SK-N-SH treated with all-trans-retinoic acid at 6 μM for 48 hours (cell line): ENCODE measurements at regions not wholly inside any gene's neighbourhood (a gene's known extent, or its start where the extent isn't known, plus 50 kb on each side); places are given as distances from the start of the nearest gene placed in this dataset.

ENCODE experiments used
- ATAC-seq: fragments of 200-7000 bp; cut with Tn5 transposase; 3 replicates; pipeline ENCODE4 v1.9.1; 2020; ENCODE audit warnings: mild to moderate bottlenecking, moderate library complexity
- ARNTL ChIP-seq: fragments of 450-650 bp; formaldehyde crosslinking; IDR thresholded peaks from 2 replicates; pipeline ENCODE4 v1.5.0; 2020; ENCODE audit warnings: low read depth, mild to moderate bottlenecking, moderate library complexity, borderline replicate concordance
- BACH2 ChIP-seq: fragments of 250-450 bp; sonication (Bioruptor Pico); IDR thresholded peaks from 2 replicates; pipeline ENCODE4 v1.9.0; 2021; ENCODE audit warnings: mild to moderate bottlenecking, borderline replicate concordance
- CREB5 ChIP-seq: fragments of 250-450 bp; sonication (Bioruptor Pico); IDR thresholded peaks from 2 replicates; pipeline ENCODE4 v1.5.1; 2020; ENCODE audit warnings: low read depth, mild to moderate bottlenecking, moderate library complexity
- CSDC2 ChIP-seq: fragments of 250-450 bp; sonication (Bioruptor Pico); IDR thresholded peaks from 2 replicates; pipeline ENCODE4 v1.5.0; 2020; ENCODE audit warnings: mild to moderate bottlenecking, moderate library complexity
- CSRNP3 ChIP-seq: fragments of 250-450 bp; sonication (Bioruptor Pico); IDR thresholded peaks from 2 replicates; pipeline ENCODE4 v1.5.1; 2021; ENCODE audit warnings: mild to moderate bottlenecking, moderate library complexity
- GLIS3 ChIP-seq: fragments of 250-450 bp; sonication (Bioruptor Pico); IDR thresholded peaks from 2 replicates; pipeline ENCODE4 v1.5.0; 2020; ENCODE audit warnings: mild to moderate bottlenecking, moderate library complexity
- ISL1 ChIP-seq: fragments of 250-450 bp; sonication (Bioruptor Pico); IDR thresholded peaks from 2 replicates; pipeline ENCODE4 v2.1.2; 2022; ENCODE audit warnings: mild to moderate bottlenecking, moderate library complexity
- OSR1 ChIP-seq: fragments of 250-450 bp; sonication (Bioruptor Pico); IDR thresholded peaks from 2 replicates; pipeline ENCODE4 v1.8.0; 2022; ENCODE audit warnings: moderate library complexity, mild to moderate bottlenecking, inconsistent platforms
- PATZ1 ChIP-seq: fragments of 250-450 bp; sonication (Bioruptor Pico); IDR thresholded peaks from 2 replicates; pipeline ENCODE4 v1.8.0; 2020; ENCODE audit warnings: mild to moderate bottlenecking, moderate library complexity, borderline replicate concordance
- POU6F1 ChIP-seq: fragments of 250-450 bp; sonication (Bioruptor Pico); IDR thresholded peaks from 2 replicates; pipeline ENCODE4 v1.8.0; 2021; ENCODE audit warnings: low read depth, mild to moderate bottlenecking, moderate library complexity, borderline replicate concordance
- PPARA ChIP-seq: fragments of 250-450 bp; sonication (Bioruptor Pico); IDR thresholded peaks from 2 replicates; pipeline ENCODE4 v1.5.0; 2020; ENCODE audit warnings: mild to moderate bottlenecking, borderline replicate concordance
- RARB ChIP-seq: fragments of 250-450 bp; sonication (Bioruptor Pico); IDR thresholded peaks from 2 replicates; pipeline ENCODE4 v1.8.0; 2021; ENCODE audit warnings: mild to moderate bottlenecking, moderate library complexity
- SNAI2 ChIP-seq: fragments of 250-450 bp; sonication (Bioruptor Pico); IDR thresholded peaks from 2 replicates; pipeline ENCODE4 v1.5.0; 2020; ENCODE audit warnings: mild to moderate bottlenecking, moderate library complexity
- TCF4 ChIP-seq: fragments of 250-450 bp; sonication (Bioruptor Pico); IDR thresholded peaks from 2 replicates; pipeline ENCODE4 v1.8.0; 2021; ENCODE audit warnings: mild to moderate bottlenecking, moderate library complexity, borderline replicate concordance
- TOX ChIP-seq: fragments of 250-450 bp; sonication (Bioruptor Pico); IDR thresholded peaks from 2 replicates; pipeline ENCODE4 v1.8.0; 2021; ENCODE audit warnings: mild to moderate bottlenecking, moderate library complexity, borderline replicate concordance
- TSHZ2 ChIP-seq: fragments of 250-450 bp; sonication (Bioruptor Pico); IDR thresholded peaks from 2 replicates; pipeline ENCODE4 v1.5.0; 2020; ENCODE audit warnings: mild to moderate bottlenecking, moderate library complexity
- ZC3H10 ChIP-seq: fragments of 250-450 bp; sonication (Bioruptor Pico); IDR thresholded peaks from 2 replicates; pipeline ENCODE4 v1.5.1; 2021; ENCODE audit warnings: mild to moderate bottlenecking, moderate library complexity
- ZFP3 ChIP-seq: fragments of 250-450 bp; sonication (Bioruptor Pico); IDR thresholded peaks from 2 replicates; pipeline ENCODE4 v1.5.0; 2020; ENCODE audit warnings: mild to moderate bottlenecking, moderate library complexity
- ZFP30 ChIP-seq: fragments of 450-650 bp; formaldehyde crosslinking; IDR thresholded peaks from 2 replicates; pipeline ENCODE4 v1.5.0; 2022; ENCODE audit warnings: mild to moderate bottlenecking, moderate library complexity
- ZNF565 ChIP-seq: fragments of 450-650 bp; formaldehyde crosslinking; conservative IDR thresholded peaks from 2 replicates; pipeline ENCODE4 v1.5.0; 2020; ENCODE audit warnings: low read depth, mild to moderate bottlenecking, moderate library complexity
- ZNF70 ChIP-seq: fragments of 450-650 bp; formaldehyde crosslinking; IDR thresholded peaks from 2 replicates; pipeline ENCODE4 v1.5.0; 2020; ENCODE audit warnings: mild to moderate bottlenecking, moderate library complexity

- ATAC-seq, result no peak
- TF ChIP-seq ZFP3 (CRISPR knock-in tag) (no peak), PATZ1 (CRISPR knock-in tag) (no peak), TCF4 (no peak), ZNF565 (no peak), ISL1 (CRISPR knock-in tag) (no peak), SNAI2 (CRISPR knock-in tag) (no peak), BACH2 (CRISPR knock-in tag) (no peak), ARNTL (CRISPR knock-in tag) (no peak), CREB5 (CRISPR knock-in tag) (no peak), CSDC2 (CRISPR knock-in tag) (no peak), OSR1 (no peak), POU6F1 (CRISPR knock-in tag) (no peak), TSHZ2 (CRISPR knock-in tag) (no peak), PPARA (CRISPR knock-in tag) (no peak), CSRNP3 (CRISPR knock-in tag) (no peak)
- TF ChIP-seq, all 23 proteins: peak for 0
These were observed 1116.5 kb upstream of the TMEM132C start for GRCh38 chr12:127150479-127150878.

- ATAC-seq, result no peak
- TF ChIP-seq PATZ1 (CRISPR knock-in tag) (no peak), ZNF565 (no peak)
These were observed 1116.0 kb upstream of the TMEM132C start for GRCh38 chr12:127150956-127151355.

GRCh38 chr12:127153996-127154395 lies 1113.0 kb upstream of the TMEM132C start:
- ATAC-seq, result no peak
- TF ChIP-seq TOX (CRISPR knock-in tag), result no peak
- TF ChIP-seq OSR1, result no peak
- no peak for TF ChIP-seq TSHZ2 (CRISPR knock-in tag)
- no peak for TF ChIP-seq ZFP30 (CRISPR knock-in tag)
- TF ChIP-seq RARB (CRISPR knock-in tag), result no peak
- no peak for TF ChIP-seq ZC3H10
- TF ChIP-seq ZNF70 (CRISPR knock-in tag), result no peak
- no peak for TF ChIP-seq PATZ1 (CRISPR knock-in tag)
- no peak for TF ChIP-seq CREB5 (CRISPR knock-in tag)
- TF ChIP-seq ZFP3 (CRISPR knock-in tag), result no peak
- no peak for TF ChIP-seq GLIS3 (CRISPR knock-in tag)
